HG03469 (cell line): ENCODE measurements at regions not wholly inside any gene's neighbourhood (a gene's known extent, or its start where the extent isn't known, plus 50 kb on each side); places are given as distances from the start of the nearest gene placed in this dataset.
"Not testable (repeated sequence)": the region's sequence is repeated elsewhere in the genome, so short reads cannot be mapped to it uniquely, and the experiment has no call there.

Experiments
- ATAC-seq: cut with Tn5 transposase; IDR thresholded peaks from one replicate; pipeline ENCODE4 v1.9.1; 2021; ENCODE audit warnings: mild to moderate bottlenecking, moderate library complexity, moderate number of reproducible peaks; ENCODE audit not compliant: unreplicated experiment

DNA sequence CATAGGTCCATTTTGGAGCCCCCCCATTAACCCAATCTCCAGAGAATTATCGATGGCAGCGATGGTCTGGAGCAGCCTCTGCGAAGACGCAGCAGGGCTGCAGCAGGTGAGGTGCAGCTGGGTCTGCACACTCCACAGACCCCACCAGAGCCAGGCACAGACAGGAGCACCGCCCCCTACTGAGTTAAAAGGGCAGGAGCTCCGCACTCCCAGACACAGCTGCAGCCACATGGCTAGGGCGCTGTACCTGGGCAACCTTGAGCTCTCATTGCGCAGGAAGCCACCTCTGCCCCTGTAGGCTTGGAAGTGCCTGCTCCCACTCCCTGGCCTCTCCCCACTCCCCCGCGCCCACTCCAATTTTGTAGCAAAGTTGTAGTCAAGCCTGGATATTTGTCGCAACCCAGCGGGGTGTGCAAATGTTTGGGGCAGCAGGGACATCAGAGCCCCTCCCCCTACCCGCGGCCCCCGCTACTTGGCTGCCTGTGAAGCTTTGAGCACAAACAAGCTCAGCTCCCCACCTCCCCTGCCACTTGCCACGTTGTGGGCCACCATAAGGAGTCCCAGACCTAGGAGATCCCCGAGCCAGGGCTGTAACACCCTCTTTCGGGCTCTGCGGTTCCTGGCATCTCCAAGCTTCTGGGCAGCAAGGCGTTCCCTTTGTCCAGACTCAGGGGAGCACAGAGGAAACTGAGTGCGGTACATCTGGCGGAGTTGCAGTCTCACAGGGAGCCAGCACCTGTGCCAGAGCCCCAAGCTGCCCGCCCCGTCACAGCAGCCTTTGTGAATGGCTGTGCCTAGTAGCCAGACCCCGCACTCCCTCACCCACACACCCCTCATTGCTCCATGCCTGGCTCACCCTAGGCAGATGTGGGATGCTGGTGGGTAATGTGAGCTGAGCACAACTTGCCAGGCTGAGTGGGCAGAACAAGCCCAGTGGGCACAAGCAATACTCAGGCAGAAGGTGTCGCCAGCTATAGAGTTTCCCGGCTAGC lies 949.7 kb upstream of the SLITRK1 start:
- ATAC-seq = no peak

DNA sequence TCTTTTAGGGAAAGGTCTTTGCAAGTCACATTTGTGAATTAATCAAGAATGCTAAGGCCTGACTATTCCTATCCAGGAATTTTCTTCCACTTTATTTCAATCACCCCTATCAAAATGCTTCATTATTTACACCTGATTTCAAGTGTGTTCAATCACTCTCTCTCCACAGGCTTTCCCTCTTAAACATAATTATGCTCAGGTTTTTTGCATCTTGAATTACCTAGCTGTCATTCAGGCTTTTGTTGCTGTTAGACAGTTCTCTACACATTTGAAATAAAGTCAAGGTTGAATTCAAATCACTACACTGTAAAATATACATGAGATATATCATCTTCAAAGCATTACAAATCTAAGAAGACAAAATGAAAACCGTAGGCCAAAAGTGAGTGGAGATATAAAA lies 941.3 kb upstream of the SLITRK1 start:
- ATAC-seq = no peak

DNA sequence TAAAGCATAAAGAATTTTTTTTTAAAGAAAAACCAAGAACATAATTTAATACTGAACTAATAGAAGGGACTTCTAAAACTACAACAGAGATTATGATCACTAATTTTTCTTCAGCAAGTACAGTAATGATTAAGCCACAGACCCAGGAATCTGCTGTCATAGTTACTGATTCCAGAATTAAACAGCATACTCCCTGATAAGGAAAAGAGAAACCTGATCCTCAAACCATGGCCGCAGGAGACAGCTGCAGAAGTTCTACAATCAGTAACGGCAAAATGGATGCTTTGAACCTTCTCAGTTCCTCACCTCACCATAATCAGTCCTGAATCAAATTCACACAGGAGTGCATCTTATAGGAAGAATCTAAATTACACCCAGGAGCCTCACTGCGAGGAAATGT lies 939.0 kb upstream of the SLITRK1 start:
- ATAC-seq = no peak

- no peak for ATAC-seq
Observed at GRCh38 chr13:84816567-84817105, 934.4 kb upstream of the SLITRK1 start.

GRCh38 chr13:84812789-84813188 lies 930.5 kb upstream of the SLITRK1 start:
- no peak for ATAC-seq

DNA sequence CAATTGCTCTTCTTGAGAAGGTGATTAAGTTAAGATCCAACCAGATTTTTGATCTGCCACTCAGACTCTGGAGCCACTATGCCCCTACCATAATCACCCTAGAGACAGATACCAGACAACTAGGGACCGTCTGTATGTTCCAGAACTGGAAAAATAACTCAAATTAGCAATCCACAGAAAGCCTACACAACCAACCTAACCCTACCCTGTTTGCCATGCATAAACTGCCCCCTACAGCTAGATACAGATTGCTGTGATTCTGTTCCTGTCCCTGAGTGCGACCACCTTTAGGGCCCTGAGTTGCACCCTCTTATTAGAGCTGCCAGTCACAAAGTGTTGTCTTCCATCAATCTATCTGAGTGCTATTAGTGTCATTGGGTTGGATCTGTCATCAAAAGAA lies 929.8 kb upstream of the SLITRK1 start:
- no peak for ATAC-seq

GRCh38 chr13:84810781-84811180 lies 928.5 kb upstream of the SLITRK1 start:
- no peak for ATAC-seq

DNA sequence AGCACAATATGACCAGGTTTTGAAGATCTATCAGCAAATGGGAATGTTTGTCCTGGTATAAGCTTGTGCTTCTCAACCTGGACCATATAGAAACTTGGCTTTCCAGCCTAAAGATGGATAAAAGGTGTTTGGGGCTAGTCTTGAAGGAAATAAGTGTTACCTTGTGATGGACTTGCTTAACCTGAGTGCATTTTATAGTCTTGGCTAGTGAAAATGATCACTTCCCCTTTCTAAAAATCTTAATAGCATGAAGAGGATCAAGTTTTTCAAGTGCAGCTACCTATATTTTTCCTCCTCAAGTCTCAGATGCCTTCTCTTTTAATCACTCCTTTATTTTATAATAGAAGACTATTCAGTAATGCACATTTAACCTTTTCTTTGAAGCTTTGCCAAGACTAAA lies 919.8 kb upstream of the SLITRK1 start:
- ATAC-seq = no peak

DNA sequence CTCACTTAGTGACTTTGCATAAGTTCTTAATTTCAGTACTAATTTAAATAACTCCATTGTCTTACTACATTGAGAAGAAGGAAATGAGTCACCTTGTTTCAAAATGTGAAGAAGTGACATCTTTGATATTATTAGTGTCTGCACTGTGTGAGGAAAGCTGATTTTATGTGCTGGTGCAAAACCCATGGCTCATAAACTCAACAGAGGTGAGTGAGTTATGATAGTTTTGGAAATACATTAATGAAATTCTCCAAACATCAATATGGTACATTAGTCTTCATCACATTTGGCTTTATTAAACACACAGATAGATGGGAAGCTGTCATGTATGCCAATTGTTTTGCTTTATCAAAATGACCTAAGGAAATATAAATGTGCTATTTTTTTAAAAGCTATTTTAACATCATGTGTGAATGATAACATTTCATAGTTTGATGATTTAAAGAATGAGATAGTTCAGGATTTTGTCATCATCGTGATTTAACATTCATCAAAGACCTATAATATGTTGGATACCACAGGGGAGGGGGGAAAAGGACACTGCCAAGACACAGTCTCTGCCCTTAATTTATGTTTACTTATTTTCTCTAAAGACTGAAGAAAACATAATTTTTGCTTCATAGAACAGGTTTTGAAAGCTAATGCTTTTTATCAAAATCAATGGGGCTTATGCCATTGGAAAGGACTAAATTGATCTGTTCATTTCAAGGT lies 902.3 kb upstream of the SLITRK1 start:
- ATAC-seq = no peak

- no peak for ATAC-seq
Observed at GRCh38 chr13:84777316-84777715, 895.0 kb upstream of the SLITRK1 start.

- no peak for ATAC-seq
Observed at GRCh38 chr13:84776593-84776992, 894.3 kb upstream of the SLITRK1 start.

DNA sequence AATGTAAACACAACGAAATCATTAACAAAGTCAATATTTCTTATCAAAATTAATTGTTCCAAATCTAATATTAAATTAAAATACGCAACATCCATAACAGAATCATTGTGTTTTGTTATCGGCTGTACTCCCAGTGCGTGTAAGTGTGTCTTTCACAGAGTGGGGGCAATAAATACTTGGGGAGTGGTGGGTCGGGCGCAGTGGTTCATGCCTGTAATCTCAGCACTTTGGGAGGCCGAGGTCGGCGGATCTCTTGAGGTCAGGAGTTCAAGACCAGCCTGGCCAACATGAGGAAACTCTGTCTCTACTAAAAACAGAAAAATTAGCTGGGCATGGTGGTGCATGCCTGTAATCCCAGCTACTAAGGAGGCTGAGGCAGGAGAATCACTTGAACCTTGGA lies 893.6 kb upstream of the SLITRK1 start:
- not testable (repeated sequence) for ATAC-seq

DNA sequence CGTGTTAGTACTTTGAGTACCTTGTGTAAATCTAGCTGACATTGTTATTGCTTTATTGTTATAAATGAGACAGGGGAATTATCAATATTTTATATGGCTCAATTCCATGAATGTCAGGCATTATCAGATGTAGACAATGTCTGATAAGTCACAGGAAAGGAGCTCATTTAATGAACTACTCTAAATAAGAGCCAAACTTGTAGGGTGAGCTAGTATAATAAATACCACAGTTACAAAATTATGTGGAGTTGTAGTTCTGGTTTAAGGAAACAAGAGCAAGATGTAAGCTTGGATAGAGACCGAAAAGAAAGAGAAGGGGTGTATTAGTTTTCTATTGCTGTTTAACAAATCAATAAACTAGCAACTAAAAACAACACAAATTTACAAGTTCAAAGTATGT lies 891.8 kb upstream of the SLITRK1 start:
- no peak for ATAC-seq

DNA sequence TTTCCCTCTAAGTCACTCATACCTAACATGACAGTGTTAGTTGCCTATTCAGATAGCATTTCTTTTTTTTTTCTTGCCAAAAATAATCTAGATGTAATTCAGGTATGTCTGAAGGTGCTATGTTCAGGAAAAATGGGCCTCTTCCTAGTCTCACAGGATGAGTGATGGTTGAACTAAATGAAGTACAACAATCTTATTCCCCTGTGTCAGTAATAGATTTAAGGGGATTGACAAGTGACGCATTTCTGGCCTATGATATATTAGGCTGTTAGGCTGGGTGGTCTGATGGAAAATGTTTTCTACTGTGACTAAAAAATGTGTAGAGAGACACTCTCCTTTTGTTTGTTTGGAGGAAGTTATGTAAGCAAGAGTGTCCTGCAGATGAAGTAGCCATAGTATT lies 878.7 kb upstream of the SLITRK1 start:
- no peak for ATAC-seq

DNA sequence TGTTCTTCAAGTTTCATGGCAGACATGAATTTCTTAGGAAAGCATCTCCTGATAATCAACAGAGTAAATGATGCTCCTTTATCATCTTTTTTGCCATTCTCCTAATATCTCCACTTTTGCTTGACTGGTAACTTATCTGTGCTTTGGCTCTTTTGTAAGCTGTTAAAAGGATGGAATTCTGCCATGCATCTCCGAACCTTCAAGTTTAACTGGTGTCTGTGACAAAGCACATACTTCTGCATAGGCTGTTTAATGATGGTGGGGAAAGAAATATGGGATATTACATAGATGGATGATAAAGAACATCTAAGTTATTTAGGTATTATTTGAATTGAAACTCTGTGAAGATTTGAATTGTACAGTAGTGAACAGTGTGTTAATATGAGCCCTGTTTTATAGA lies 866.9 kb upstream of the SLITRK1 start:
- ATAC-seq = no peak

DNA sequence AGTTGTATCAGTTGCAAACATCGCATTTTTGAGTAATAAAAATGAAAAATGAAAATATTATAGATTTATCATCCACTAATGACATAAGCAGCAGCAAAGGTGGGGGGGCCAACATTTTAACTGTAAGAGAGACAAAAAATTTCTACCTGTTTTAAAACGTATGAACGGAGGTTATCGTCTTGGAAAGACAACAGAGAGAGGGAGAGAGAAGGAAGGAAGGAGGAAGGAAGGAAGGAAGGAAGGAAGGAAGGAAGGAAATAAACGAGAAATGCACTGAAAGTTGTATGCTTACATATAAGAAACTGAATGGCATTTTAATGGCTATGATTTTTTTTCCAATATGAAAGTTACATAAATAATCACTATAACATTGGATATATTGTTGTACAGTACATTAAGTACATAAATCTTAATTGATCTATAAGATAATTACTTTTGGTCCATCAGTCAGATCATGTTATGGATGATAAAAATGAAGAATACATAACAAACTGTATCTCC lies 862.8 kb upstream of the SLITRK1 start:
- no peak for ATAC-seq

DNA sequence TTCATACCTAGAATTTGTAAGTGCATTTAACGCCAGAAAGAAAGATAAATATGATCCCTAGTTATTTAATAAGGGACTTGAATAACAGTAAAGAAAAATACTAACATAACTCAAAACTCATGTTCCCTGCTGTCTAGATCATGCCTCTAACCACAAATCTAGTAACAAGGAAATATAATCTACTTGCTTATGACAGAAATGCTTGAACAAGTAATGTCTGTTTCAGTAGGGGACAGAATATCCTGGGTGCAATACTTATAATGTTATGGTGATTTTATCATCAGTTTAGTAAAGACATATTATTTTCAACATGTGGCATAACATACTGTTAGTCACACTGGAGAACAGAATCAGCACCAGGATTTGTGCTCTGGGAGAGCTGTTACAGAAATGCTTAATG lies 861.9 kb upstream of the SLITRK1 start:
- ATAC-seq = no peak

- ATAC-seq = no peak
Observed at GRCh38 chr13:84741253-84741652, 859.0 kb upstream of the SLITRK1 start.

GRCh38 chr13:84739021-84739420 lies 856.7 kb upstream of the SLITRK1 start:
- ATAC-seq = no peak

GRCh38 chr13:84737661-84738060 lies 855.4 kb upstream of the SLITRK1 start:
- ATAC-seq = no peak

- no peak for ATAC-seq
Observed at GRCh38 chr13:84730376-84730775, 848.1 kb upstream of the SLITRK1 start.
